B cell (primary cell): ENCODE measurements at regions not wholly inside any gene's neighbourhood (a gene's known extent, or its start where the extent isn't known, plus 50 kb on each side); places are given as distances from the start of the nearest gene placed in this dataset.

Experiments
- ATAC-seq: fragments of 200-7000 bp; cut with Tn5 transposase; one replicate; pipeline ENCODE4 v1.10.0; 2021; ENCODE audit warnings: low read depth, mild to moderate bottlenecking, moderate number of reproducible peaks, moderate library complexity
- CTCF ChIA-PET: fragments of 350-600 bp; sonication (Branson Sonifier 250); formaldehyde crosslinking; loops from one replicate; lab custom pipeline; 2021; ENCODE audit warnings: antibody characterized with exemption, inconsistent platforms; lab: Charles Lee
- POLR2A ChIA-PET: fragments of 350-600 bp; sonication (Branson Sonifier 250); formaldehyde crosslinking; loops from one replicate; lab custom pipeline; 2021; ENCODE audit warnings: antibody characterized with exemption; lab: Charles Lee
- DNase-seq: peaks from one replicate; pipeline ENCODE4 v3.0.0; 2013
- H2AFZ ChIP-seq: 2 replicates; pipeline ENCODE4 v1.6.1; 2012; ENCODE audit warnings: mild to moderate bottlenecking, low read depth, low read length; ENCODE audit not compliant: insufficient read depth, poor library complexity, severe bottlenecking
- H3K27ac ChIP-seq, 2 donors: 1 replicate in 1 of 2; 2 replicates in 1 of 2; pipeline ENCODE4 v1.5.1; 2012 to 2013; ENCODE audit warnings: low read length in 2 of 2, mild to moderate bottlenecking in 2 of 2, moderate library complexity in 1 of 2
- H3K27me3 ChIP-seq, 4 experiments: fragments of 200-600 bp in 1 of 4; sonication (generic) in 1 of 4; replicated peaks in 1 of 4; 1 replicate in 2 of 4; 2 replicates in 2 of 4; pipeline versions ENCODE4 v1.6.1 to v1.7.0; 2013 to 2016; ENCODE audit warnings: low read length in 3 of 4, mild to moderate bottlenecking in 2 of 4, mixed read lengths in 1 of 4, moderate library complexity in 1 of 4; ENCODE audit not compliant: insufficient read depth in 4 of 4, control insufficient read depth in 3 of 4; ENCODE audit errors: control extremely low read depth in 1 of 4
- H3K36me3 ChIP-seq, 2 experiments: replicated peaks in 1 of 2; 1 replicate in 1 of 2; 2 replicates in 1 of 2; pipeline versions ENCODE4 v1.6.1 to v1.7.1; 2013; ENCODE audit warnings: low read length in 1 of 2; ENCODE audit not compliant: insufficient read depth in 2 of 2, control insufficient read depth in 1 of 2; ENCODE audit errors: control extremely low read depth in 1 of 2, extremely low read depth in 1 of 2
- H3K4me1 ChIP-seq, 2 donors: fragments of 200-600 bp in 1 of 2; sonication (generic) in 1 of 2; 1 replicate in 1 of 2; 2 replicates in 1 of 2; pipeline versions ENCODE4 v1.5.1 to v1.6.1; 2013 to 2017; ENCODE audit warnings: low read length in 2 of 2; ENCODE audit not compliant: control insufficient read depth in 2 of 2, insufficient read depth in 2 of 2
- H3K4me2 ChIP-seq: replicated peaks from 2 replicates; pipeline ENCODE3; 2012; ENCODE audit warnings: mild to moderate bottlenecking, low read depth, low read length; ENCODE audit not compliant: poor library complexity, severe bottlenecking
- H3K4me3 ChIP-seq, 5 experiments: fragments of 200-600 bp in 1 of 5; sonication (generic) in 1 of 5; 1 replicate in 3 of 5; 2 replicates in 2 of 5; pipeline versions ENCODE4 v1.5.1 to v1.7.0; 2011 to 2016; ENCODE audit warnings: low read length in 4 of 5, mild to moderate bottlenecking in 4 of 5, low read depth in 2 of 5, control low read depth in 1 of 5, moderate library complexity in 1 of 5; ENCODE audit not compliant: insufficient read depth in 1 of 5; ENCODE audit errors: control extremely low read depth in 1 of 5, extremely low read depth in 1 of 5
- H3K79me2 ChIP-seq: fragments of 200-600 bp; sonication (generic); one replicate; pipeline ENCODE4 v1.6.0; 2016; ENCODE audit warnings: low read length; ENCODE audit not compliant: control insufficient read depth, insufficient read depth
- H3K9ac ChIP-seq: fragments of 200-600 bp; sonication (generic); 2 replicates; pipeline ENCODE4 v1.6.1; 2017; ENCODE audit warnings: mild to moderate bottlenecking, low read length, moderate library complexity
- H3K9me3 ChIP-seq, 3 donors: one replicate each; pipeline versions ENCODE4 v1.6.1 to v1.7.1; 2013; ENCODE audit warnings: low read length in 2 of 3; ENCODE audit not compliant: control insufficient read depth in 2 of 3, insufficient read depth in 1 of 3; ENCODE audit errors: control extremely low read depth in 1 of 3
- H4K20me1 ChIP-seq: 2 replicates; pipeline ENCODE4 v1.6.0; 2012; ENCODE audit warnings: mild to moderate bottlenecking, low read length; ENCODE audit not compliant: insufficient read depth, control insufficient read depth, poor library complexity, severe bottlenecking
- H3K27ac Mint-ChIP-seq: one replicate; pipeline ENCODE4 v1.8.0; 2021; ENCODE audit warnings: mixed read lengths
- H3K27me3 Mint-ChIP-seq: one replicate; pipeline ENCODE4 v1.8.0; 2021; ENCODE audit warnings: mixed read lengths
- H3K4me1 Mint-ChIP-seq: one replicate; pipeline ENCODE4 v1.8.0; 2021; ENCODE audit warnings: mixed read lengths
- H3K4me3 Mint-ChIP-seq: one replicate; pipeline ENCODE4 v1.8.0; 2021; ENCODE audit warnings: mixed read lengths
- H3K9me3 Mint-ChIP-seq: one replicate; pipeline ENCODE4 v1.8.0; 2022; ENCODE audit warnings: mixed read lengths; ENCODE audit not compliant: insufficient read depth
- EZH2 ChIP-seq: IDR thresholded peaks from 2 replicates; pipeline ENCODE4 v1.6.1; 2012; ENCODE audit warnings: borderline replicate concordance, low read depth, mild to moderate bottlenecking, moderate library complexity, low read length; ENCODE audit not compliant: insufficient read depth, poor library complexity, severe bottlenecking
- WGBS: methylation state at CpG from one replicate; pipeline ENCODE4 v1.1.5; 2013; ENCODE audit warnings: missing lambda C conversion rate; ENCODE audit not compliant: insufficient coverage; 5-methylcytosine and 5-hydroxymethylcytosine counted together
- intact Hi-C: fragments of 100-400 bp; cut with micrococcal nuclease; formaldehyde crosslinking; loops from one replicate; pipeline ENCODE4 v1.10.0; 2022
- TF ChIP-seq, protein P1 (sequence below): fragments of 200-600 bp; IDR thresholded peaks from one replicate; pipeline ENCODE4 v1.8.0; 2022; ENCODE audit warnings: antibody characterized with exemption, mild to moderate bottlenecking

DNA sequence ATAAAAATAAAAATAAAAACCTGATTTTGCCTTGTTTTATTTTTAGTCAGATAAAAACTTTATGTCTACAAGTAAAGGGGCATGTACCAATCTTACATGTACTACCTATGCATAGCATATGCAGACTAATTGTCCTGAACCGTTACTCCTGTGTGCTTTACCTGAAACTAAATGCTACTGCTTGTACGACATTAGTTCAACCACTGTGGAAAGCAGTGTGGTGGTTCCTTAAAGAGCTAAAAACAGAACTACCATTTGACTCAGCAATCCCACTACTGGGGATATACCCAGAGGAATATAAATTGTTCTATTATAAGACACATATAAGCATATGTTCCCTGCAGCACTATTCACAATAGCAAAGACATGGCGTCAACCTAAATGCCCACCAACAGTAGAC is 426.0 kb upstream of the PMFBP1 start:
- ATAC-seq, result no peak
- peaks cover 5% of the 10 kb centered on the region for H3K79me2 ChIP-seq
- peaks cover 1 to 2% of the 10 kb centered on the region in 2 donors for H3K4me1 ChIP-seq
- Mint-ChIP-seq H3K27me3 (no peaks in the 10 kb centered on the region), H3K4me1 (peaks cover 8% of the 10 kb centered on the region), H3K9me3 (no peaks in the 10 kb centered on the region), H3K27ac (no peak overlapping the region), H3K4me3 (no peak overlapping the region)
- no peaks in the 10 kb centered on the region for H3K27me3 ChIP-seq
- H3K36me3 ChIP-seq, result no peaks in the 10 kb centered on the region
- H4K20me1 ChIP-seq, result no peaks in the 10 kb centered on the region
- CTCF ChIA-PET, result no interaction called here
- peaks cover 0 to 1% (median 0%) of the 10 kb centered on the region in 3 donors for H3K9me3 ChIP-seq
- POLR2A ChIA-PET, result no interaction called here
- no peak overlapping the region for H3K4me3 ChIP-seq
- no peak overlapping the region for H2AFZ ChIP-seq
- TF ChIP-seq EZH2, result no peak
- TF ChIP-seq, protein P1, sequence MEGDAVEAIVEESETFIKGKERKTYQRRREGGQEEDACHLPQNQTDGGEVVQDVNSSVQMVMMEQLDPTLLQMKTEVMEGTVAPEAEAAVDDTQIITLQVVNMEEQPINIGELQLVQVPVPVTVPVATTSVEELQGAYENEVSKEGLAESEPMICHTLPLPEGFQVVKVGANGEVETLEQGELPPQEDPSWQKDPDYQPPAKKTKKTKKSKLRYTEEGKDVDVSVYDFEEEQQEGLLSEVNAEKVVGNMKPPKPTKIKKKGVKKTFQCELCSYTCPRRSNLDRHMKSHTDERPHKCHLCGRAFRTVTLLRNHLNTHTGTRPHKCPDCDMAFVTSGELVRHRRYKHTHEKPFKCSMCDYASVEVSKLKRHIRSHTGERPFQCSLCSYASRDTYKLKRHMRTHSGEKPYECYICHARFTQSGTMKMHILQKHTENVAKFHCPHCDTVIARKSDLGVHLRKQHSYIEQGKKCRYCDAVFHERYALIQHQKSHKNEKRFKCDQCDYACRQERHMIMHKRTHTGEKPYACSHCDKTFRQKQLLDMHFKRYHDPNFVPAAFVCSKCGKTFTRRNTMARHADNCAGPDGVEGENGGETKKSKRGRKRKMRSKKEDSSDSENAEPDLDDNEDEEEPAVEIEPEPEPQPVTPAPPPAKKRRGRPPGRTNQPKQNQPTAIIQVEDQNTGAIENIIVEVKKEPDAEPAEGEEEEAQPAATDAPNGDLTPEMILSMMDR, result no peak
- no CpG with 5 or more reads among the region's 3 CpGs for WGBS
- intact Hi-C loops, result no loop called here
- no peak overlapping the region for H3K9ac ChIP-seq
- no peak overlapping the region for H3K27ac ChIP-seq
- no peak for DNase-seq
- no peak overlapping the region for H3K4me2 ChIP-seq

DNA sequence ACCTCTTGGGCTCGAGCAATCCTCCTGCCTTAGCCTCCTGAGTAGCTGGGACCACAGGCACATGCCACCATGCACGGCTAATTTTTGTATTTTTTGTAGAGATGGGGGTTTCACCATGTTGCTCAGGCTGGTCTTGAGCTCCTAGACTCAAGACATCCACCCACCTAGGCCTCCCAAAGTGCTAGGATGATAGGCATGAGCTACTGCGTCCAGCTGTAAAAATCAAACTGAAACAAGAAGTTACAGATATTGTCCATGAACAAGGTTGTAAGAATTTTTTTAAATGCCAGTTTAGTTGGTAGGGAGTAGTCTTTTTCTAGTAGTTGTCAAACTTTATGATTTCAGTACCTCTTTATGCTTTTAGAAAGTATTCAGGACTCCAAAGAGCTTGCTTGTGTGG is 424.4 kb upstream of the PMFBP1 start:
- no peak for DNase-seq
- H3K27me3 ChIP-seq, result no peaks in the 10 kb centered on the region
- H3K27ac Mint-ChIP-seq, result no peak overlapping the region
- no peaks in the 10 kb centered on the region for H3K36me3 ChIP-seq
- no CpG with 5 or more reads among the region's 3 CpGs for WGBS
- no peaks in the 10 kb centered on the region for H4K20me1 ChIP-seq
- H2AFZ ChIP-seq, result no peak overlapping the region
- H3K4me3 Mint-ChIP-seq, result no peak overlapping the region
- no peaks in the 10 kb centered on the region for H3K9me3 ChIP-seq
- ATAC-seq, result no peak
- no peaks in the 10 kb centered on the region for H3K9me3 Mint-ChIP-seq
- CTCF ChIA-PET, result no interaction called here
- peaks cover 8 to 12% of the 10 kb centered on the region in 2 donors for H3K4me1 ChIP-seq
- H3K4me1 Mint-ChIP-seq, result peaks cover 19% of the 10 kb centered on the region
- POLR2A ChIA-PET, result interaction anchor here (0.6 kb wide), 1 partner anchor 22 kb away, joined by 3 read pairs; no protein-coding TSS in a partner anchor
- no peak overlapping the region for H3K27ac ChIP-seq
- H3K9ac ChIP-seq, result no peak overlapping the region
- H3K79me2 ChIP-seq, result peaks cover 5% of the 10 kb centered on the region
- H3K27me3 Mint-ChIP-seq, result no peaks in the 10 kb centered on the region
- no peak overlapping the region for H3K4me2 ChIP-seq
- no peak overlapping the region for H3K4me3 ChIP-seq
- TF ChIP-seq, protein P1, result no peak
- TF ChIP-seq EZH2, result no peak
- intact Hi-C loops, result no loop called here
